Skeletal muscle tissue (tissue), 3 donors: ENCODE measurements at regions not wholly inside any gene's neighbourhood (a gene's known extent, or its start where the extent isn't known, plus 50 kb on each side); places are given as distances from the start of the nearest gene placed in this dataset.
"Not testable (repeated sequence)": the region's sequence is repeated elsewhere in the genome, so short reads cannot be mapped to it uniquely, and the experiment has no call there.

ENCODE experiments used
- H3K27ac ChIP-seq: one replicate; pipeline ENCODE4 v1.7.0; 2013; ENCODE audit warnings: mild to moderate bottlenecking, low read depth, low read length, inconsistent platforms
- H3K27me3 ChIP-seq, 3 donors: one replicate each; pipeline ENCODE4 v1.7.0; 2013; ENCODE audit warnings: low read length in 3 of 3; ENCODE audit not compliant: control insufficient read depth in 3 of 3, insufficient read depth in 3 of 3
- H3K36me3 ChIP-seq, 3 donors: one replicate each; pipeline ENCODE4 v1.7.0; 2013; ENCODE audit warnings: low read length in 3 of 3; ENCODE audit not compliant: control insufficient read depth in 3 of 3, insufficient read depth in 3 of 3
- H3K4me1 ChIP-seq, 3 donors: one replicate each; pipeline ENCODE4 v1.7.0; 2013; ENCODE audit warnings: low read length in 3 of 3, mild to moderate bottlenecking in 3 of 3; ENCODE audit not compliant: control insufficient read depth in 3 of 3, insufficient read depth in 3 of 3
- H3K4me3 ChIP-seq, 3 donors: one replicate each; pipeline ENCODE4 v1.7.0; 2013; ENCODE audit warnings: low read length in 3 of 3
- H3K9ac ChIP-seq, 3 donors: one replicate each; pipeline ENCODE4 v1.7.0; 2013; ENCODE audit warnings: low read length in 3 of 3, mild to moderate bottlenecking in 3 of 3, moderate library complexity in 2 of 3, low read depth in 1 of 3
- H3K9me3 ChIP-seq, 3 donors: one replicate each; pipeline ENCODE4 v1.7.0; 2013; ENCODE audit warnings: low read length in 3 of 3; ENCODE audit not compliant: control insufficient read depth in 3 of 3
- donor health status: Osteomylitis.

DNA sequence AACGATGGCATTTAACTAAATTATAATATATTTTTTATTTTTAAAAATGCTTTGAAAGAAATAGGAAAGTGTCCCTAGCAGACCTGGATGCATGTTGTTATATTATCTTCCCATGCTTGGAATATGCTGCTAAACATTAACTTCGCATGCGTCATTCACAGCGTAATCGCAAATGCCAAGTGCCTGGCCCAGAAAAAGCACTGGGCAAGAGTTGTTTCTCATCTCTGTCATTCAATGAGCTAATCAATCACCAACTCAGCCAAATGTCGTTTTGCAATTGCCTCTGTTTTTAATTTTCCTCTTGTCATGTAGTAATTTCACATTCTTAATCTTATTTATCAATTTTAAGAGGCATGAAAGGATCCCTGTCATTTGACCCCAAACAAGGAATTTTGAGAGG, 1421.9 kb downstream of the BRD1 start:
- no peaks in the 10 kb centered on the region for H3K4me1 ChIP-seq
- H3K9me3 ChIP-seq = no peaks in the 10 kb centered on the region
- H3K36me3 ChIP-seq = no peaks in the 10 kb centered on the region
- peaks cover 0 to 18% (median 15%) of the 10 kb centered on the region in 3 donors for H3K27me3 ChIP-seq
- no peak overlapping the region for H3K9ac ChIP-seq
- H3K27ac ChIP-seq = no peak overlapping the region
- no peak overlapping the region for H3K4me3 ChIP-seq

DNA sequence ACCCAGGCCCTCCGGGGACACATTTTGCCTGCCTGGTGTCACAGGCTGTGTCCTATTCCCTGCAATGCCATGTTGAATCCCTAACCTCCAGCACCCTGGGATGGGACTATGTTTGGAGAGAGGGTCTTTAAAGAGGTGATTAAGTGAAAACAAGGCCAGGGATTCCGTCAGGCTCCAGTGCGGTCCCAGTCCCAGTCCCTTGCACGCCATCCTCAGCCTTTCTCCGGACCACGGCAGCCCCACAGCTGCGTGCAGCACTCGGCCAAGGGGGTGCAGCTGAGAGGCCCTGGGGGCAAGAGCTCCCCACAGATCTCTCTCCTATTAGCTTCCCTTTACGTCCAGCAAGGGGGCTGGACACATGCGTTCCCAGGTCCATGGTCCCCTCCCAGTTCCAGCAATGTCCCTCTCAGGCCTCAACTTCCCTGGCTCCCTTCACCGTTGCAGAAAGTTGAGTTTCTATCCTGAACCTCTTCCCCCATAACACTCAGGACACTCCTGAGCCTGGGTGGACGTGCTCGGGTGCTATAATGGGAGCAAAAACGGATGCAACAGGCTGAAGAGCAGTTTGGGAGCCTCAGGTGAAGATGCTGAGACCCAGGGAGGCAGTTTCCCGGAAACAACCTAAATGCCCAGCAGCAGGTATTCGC, 1422.7 kb downstream of the BRD1 start:
- Histone ChIP-seq H3K4me3 (no peak overlapping the region), H3K9me3 (no peaks in the 10 kb centered on the region), H3K9ac (no peak overlapping the region), H3K27me3 (peaks cover 5 to 19% (median 16%) of the 10 kb centered on the region in 3 donors), H3K4me1 (no peaks in the 10 kb centered on the region), H3K36me3 (no peaks in the 10 kb centered on the region), H3K27ac (no peak overlapping the region)

DNA sequence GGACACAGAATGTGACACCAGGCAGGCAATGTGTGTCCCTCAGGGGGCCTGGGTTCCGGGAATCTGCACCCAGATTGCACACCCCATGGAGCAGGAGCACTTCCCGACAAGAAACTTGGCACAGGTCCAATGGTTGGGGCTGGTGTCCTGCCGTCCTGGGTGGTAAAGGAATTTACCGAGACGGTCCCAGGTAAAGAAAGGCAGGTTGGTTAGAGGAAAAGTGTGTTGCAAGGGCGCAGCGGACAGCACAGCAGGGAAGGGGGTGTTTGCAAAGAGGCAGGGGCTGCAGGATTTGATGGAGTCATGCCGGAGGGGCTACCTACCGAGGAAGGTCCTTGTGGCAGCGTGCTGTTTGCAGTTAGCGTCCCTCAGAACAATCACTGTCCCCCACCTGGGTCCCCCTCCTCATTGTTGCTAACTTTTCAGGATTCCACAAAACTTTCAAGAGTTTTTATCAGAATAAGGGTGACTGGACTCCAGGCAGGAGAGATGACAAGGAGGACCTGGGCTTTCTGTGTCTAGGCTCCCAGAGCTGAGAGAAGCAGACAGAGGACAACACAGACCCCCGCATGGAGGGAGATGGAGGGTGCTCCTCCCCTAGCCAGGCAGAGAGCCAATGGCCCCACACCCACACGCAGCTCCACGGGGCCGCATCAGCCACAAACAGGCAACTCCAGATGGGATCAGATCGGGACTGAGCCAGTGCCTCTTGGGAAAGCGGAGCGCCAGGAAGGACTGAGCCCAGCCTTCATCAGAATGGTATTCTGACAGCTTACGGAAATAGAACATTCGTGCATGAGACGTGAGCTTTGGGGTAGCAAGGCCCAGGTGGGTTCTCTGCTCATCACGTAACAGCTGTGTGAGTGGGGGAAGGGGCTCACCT, 1423.9 kb downstream of the BRD1 start:
- Histone ChIP-seq H3K9me3 (no peaks in the 10 kb centered on the region), H3K9ac (no peak overlapping the region), H3K4me3 (no peak overlapping the region), H3K27me3 (peaks cover 5 to 19% (median 16%) of the 10 kb centered on the region in 3 donors), H3K36me3 (no peaks in the 10 kb centered on the region), H3K4me1 (no peaks in the 10 kb centered on the region), H3K27ac (no peak overlapping the region)

DNA sequence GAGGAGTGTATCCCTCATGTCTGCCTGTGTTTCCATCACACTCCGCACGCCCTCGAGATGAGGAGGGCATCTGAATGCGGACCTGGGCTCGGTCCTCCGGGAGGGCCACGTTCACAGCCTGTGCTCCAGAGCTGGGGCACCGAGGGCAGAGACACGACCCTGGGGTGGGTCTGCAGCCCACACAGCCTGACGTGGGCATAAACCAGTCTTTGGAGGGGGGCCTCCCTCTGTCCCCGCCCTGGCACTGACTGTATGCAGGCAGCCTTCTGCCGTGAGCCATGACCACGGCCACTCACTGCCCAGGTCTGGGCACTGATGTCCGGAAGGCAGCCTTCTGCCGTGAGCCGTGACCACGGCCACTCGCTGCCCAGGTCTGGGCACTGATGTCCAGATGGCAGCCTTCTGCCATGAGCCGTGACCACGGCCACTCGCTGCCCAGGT, 1425.1 kb downstream of the BRD1 start:
- Histone ChIP-seq H3K9me3 (no peaks in the 10 kb centered on the region), H3K4me3 (no peak overlapping the region), H3K9ac (no peak overlapping the region), H3K27ac (no peak overlapping the region), H3K4me1 (no peaks in the 10 kb centered on the region), H3K27me3 (peaks cover 5 to 26% (median 16%) of the 10 kb centered on the region in 3 donors), H3K36me3 (no peaks in the 10 kb centered on the region)

DNA sequence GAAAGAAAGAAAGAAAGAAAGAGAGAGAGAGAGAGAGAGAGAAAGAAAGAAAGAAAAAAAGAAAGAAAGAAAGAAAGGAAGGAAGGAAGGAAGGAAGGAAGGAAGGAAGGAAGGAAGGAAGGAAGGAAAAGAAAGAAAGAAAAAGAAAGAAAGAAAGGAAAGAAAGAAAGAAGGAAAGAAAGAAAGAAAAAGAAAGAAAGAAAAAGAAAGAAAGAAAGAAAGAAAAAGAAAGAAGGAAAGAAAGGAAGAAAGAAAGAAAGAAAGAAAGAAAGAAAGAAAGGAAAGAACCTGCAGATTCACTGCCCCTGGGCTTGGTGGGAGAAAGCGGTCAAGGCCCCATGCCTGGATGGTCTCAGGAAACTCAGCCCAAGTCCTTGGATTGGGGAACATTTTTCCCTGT, 1426.2 kb downstream of the BRD1 start:
- not testable (repeated sequence) for H3K27ac ChIP-seq, H3K4me1 ChIP-seq, H3K9ac ChIP-seq, H3K4me3 ChIP-seq, H3K36me3 ChIP-seq, H3K9me3 ChIP-seq
- H3K27me3 ChIP-seq = peaks cover 5 to 32% (median 24%) of the 10 kb centered on the region in 3 donors

DNA sequence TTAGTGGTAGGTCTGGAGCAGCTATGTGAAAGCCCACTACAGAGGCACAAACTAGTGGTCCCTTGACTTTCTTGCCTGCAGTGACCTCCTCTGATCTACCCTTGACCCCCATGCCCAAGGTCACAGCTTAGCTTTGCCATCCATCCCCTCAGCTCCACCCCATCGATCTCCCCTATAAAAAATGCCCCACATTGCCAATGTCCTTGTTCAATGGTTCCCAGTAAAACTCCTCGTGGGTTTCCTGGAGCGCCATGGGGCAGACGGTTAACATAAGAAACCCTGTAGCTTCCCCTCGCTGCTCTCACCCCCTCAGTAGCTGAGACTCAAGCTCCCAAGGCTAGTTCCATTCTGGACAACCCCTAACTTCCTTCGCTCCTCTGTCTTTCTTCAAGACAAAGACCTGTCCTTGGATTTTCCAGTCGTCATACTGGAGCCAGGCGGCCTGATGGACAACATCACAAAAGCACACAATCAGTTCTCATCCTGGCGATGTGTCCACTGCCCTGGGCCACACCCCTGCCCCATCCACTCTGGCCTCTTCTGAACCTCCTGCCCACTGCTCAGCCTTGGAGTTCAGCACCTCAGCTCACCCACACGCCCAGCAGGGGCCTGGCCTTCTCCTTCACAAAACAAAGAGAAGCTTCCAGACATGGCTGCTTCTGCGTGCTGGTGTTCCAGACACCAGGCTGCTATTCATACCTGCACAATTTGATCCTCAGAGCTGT, 1429.3 kb downstream of the BRD1 start:
- no peak overlapping the region for H3K27ac ChIP-seq
- H3K36me3 ChIP-seq = no peaks in the 10 kb centered on the region
- H3K4me3 ChIP-seq = no peak overlapping the region
- H3K9ac ChIP-seq = no peak overlapping the region
- no peaks in the 10 kb centered on the region for H3K9me3 ChIP-seq
- no peaks in the 10 kb centered on the region for H3K4me1 ChIP-seq
- peaks cover 5 to 34% (median 30%) of the 10 kb centered on the region in 3 donors for H3K27me3 ChIP-seq

DNA sequence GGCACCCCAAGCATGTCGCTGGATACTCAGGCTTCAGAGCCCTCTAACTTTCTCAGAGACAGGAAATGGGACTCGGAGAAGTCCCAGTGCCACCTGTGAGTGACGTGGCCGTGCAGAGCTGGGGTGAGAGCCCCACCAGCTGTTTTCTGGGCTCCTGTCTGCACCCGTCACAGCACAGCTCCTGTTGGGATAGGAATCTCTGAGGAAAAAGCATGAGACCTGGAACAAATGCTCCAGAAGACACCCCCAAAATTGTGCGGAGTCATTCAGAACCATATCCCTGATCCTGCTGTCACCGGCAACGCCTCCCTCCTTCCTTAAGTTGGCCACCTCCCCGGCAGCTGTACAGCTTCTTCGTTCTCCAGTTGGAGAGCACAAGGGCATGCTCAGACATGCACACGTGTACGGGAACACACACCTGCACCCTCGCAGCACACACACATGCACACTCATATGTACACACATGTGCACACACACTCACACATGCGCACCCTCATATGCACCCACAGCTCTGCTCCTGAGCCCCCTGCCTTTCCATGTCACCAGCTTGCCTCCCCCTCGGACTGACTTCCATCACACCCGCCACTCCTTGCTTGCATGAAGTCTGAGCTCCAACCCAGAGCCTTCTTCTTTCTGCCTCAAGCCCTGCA, 1430.0 kb downstream of the BRD1 start:
- no peaks in the 10 kb centered on the region for H3K4me1 ChIP-seq
- H3K4me3 ChIP-seq = no peak overlapping the region
- no peak overlapping the region for H3K9ac ChIP-seq
- H3K9me3 ChIP-seq = no peaks in the 10 kb centered on the region
- H3K36me3 ChIP-seq = no peaks in the 10 kb centered on the region
- no peak overlapping the region for H3K27ac ChIP-seq
- H3K27me3 ChIP-seq = peaks cover 5 to 32% (median 27%) of the 10 kb centered on the region in 3 donors

DNA sequence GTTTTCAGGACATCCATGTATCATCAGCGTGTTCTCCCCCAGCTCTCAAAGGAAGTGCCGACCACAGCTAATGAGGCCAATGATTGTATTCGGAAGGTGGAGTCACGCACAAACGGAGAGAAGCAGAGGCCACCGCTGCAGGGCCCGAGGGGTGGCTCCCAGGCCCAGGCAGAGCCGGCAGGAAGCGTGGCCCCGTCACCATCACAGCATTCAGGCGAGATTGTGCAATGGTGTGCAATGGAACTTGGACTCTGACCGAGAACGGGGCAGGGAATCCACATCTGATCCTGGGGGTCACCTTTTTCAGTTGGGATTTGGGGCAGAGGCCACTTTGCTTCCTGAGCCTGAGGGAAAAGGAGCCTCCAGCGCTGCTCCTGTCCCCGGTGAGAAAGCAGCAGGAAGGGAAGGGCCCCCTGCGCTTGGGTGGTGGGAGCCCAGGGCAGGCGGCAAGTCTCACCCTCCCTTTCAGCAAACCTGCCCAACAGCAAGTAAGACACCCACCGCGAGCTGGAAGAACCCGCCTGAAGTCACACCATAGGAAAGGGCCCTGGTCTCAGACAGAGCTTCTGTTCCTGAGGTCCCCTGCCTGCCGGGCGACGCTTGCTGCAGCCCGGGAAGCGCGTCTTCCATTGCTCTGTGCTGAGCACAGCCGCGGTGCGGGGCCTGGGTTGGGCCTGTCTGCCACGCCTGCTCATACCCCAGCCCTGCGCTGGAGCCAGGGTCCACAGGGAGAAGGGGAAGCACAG, 1430.7 kb downstream of the BRD1 start:
- H3K27me3 ChIP-seq = peaks cover 5 to 30% (median 27%) of the 10 kb centered on the region in 3 donors
- H3K27ac ChIP-seq = no peak overlapping the region
- H3K4me3 ChIP-seq = no peak overlapping the region
- no peaks in the 10 kb centered on the region for H3K4me1 ChIP-seq
- no peak overlapping the region for H3K9ac ChIP-seq
- H3K9me3 ChIP-seq = no peaks in the 10 kb centered on the region
- no peaks in the 10 kb centered on the region for H3K36me3 ChIP-seq

DNA sequence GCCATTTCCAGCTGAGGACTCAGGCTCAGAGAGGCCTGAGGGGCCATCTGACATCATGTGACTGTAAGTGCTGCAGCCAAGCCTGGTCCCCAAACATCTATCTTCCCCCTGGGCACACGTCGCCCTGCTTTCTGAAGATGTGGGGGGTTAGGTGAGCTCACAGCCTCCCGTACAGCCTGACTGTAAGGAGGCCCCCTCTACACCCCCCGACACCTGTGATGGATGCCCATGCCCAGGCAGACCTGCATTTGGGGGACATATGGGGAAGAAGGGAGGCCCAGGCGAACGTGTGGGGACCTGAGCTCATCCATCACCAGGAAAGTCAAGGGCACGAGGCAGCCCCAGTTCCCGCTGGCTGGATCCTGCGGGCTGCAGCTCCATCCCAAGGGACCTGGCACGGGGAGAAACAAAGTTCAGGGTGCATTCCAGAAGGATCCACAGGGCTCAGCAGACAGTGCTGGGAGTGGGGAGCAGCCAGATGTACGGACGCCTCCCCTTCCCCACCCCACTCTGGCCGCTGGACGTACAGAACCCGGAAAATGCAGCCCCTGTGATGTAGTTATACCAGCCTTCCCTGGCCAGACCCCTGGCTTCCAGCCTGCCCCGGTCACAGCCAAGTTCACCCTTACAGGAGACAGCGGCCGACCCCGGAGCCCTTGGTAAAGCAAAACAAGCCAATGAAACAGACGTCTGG, 1431.4 kb downstream of the BRD1 start:
- Histone ChIP-seq H3K9me3 (no peaks in the 10 kb centered on the region), H3K4me3 (no peak overlapping the region), H3K9ac (no peak overlapping the region), H3K36me3 (no peaks in the 10 kb centered on the region), H3K27ac (no peak overlapping the region), H3K4me1 (no peaks in the 10 kb centered on the region), H3K27me3 (peaks cover 5 to 33% (median 27%) of the 10 kb centered on the region in 3 donors)
